Activated naive CD4-positive, alpha-beta T cell treated with anti-CD3 and anti-CD28 coated beads for 36 hours (primary cell): ENCODE measurements at regions not wholly inside any gene's neighbourhood (a gene's known extent, or its start where the extent isn't known, plus 50 kb on each side); places are given as distances from the start of the nearest gene placed in this dataset.
"Not testable (repeated sequence)": the region's sequence is repeated elsewhere in the genome, so short reads cannot be mapped to it uniquely, and the experiment has no call there.

Experiments used
- CTCF ChIA-PET: fragments of 350-600 bp; sonication (Branson Sonifier 250); formaldehyde crosslinking; loops from one replicate; lab custom pipeline; 2021; ENCODE audit warnings: antibody characterized with exemption; lab: Charles Lee
- DNase-seq: peaks from one replicate; pipeline ENCODE4 v3.0.0-alpha.2; 2020
- H3K27ac Mint-ChIP-seq: one replicate; pipeline ENCODE4 v1.8.0; 2021; ENCODE audit warnings: mild to moderate bottlenecking, mixed read lengths
- H3K27me3 Mint-ChIP-seq: one replicate; pipeline ENCODE4 v1.8.0; 2021; ENCODE audit warnings: low read depth, mixed read lengths
- H3K36me3 Mint-ChIP-seq: one replicate; pipeline ENCODE4 v1.8.0; 2021; ENCODE audit warnings: low read depth, mixed read lengths
- H3K4me1 Mint-ChIP-seq: one replicate; pipeline ENCODE4 v1.8.0; 2021; ENCODE audit warnings: low read depth, mixed read lengths
- H3K4me3 Mint-ChIP-seq: one replicate; pipeline ENCODE4 v1.8.0; 2021; ENCODE audit warnings: mild to moderate bottlenecking, moderate library complexity, mixed read lengths
- H3K9me3 Mint-ChIP-seq: one replicate; pipeline ENCODE4 v1.8.0; 2021; ENCODE audit warnings: mixed read lengths
- intact Hi-C: fragments of 100-400 bp; cut with micrococcal nuclease; formaldehyde crosslinking; loops from one replicate; pipeline ENCODE4 v1.15.1; 2023

DNA sequence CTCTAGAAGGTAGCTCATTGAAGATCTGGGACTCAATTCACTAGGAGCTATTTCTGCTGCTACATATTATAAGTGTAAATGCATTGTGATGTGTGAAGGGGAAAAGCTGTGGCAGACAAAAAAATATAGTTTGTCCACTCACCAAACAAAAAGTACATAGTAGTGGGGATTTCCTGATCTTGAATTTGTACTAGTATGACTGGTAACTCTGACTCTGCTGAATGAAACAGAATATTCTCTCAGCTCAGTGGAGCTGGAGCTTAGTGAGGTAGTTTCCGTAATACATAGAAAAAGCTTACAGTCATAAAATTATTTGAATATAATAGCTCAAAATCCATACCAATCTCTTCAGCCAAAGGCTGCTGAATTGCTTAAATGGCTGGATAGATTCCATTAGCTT lies 455.6 kb upstream of the CD180 start:
- intact Hi-C loops = loop anchor here (10.0 kb wide), 1 partner anchor 407 kb away; no protein-coding TSS in a partner anchor
- peaks cover 2% of the 10 kb centered on the region for H3K4me1 Mint-ChIP-seq
- H3K27ac Mint-ChIP-seq = no peak overlapping the region
- H3K9me3 Mint-ChIP-seq = no peaks in the 10 kb centered on the region
- no peak overlapping the region for H3K4me3 Mint-ChIP-seq
- H3K36me3 Mint-ChIP-seq = no peaks in the 10 kb centered on the region
- DNase-seq = no peak
- H3K27me3 Mint-ChIP-seq = peaks cover 2% of the 10 kb centered on the region
- CTCF ChIA-PET = interaction anchor here (0.6 kb wide), 1 partner anchor 10 kb away, joined by 3 read pairs; no protein-coding TSS in a partner anchor

DNA sequence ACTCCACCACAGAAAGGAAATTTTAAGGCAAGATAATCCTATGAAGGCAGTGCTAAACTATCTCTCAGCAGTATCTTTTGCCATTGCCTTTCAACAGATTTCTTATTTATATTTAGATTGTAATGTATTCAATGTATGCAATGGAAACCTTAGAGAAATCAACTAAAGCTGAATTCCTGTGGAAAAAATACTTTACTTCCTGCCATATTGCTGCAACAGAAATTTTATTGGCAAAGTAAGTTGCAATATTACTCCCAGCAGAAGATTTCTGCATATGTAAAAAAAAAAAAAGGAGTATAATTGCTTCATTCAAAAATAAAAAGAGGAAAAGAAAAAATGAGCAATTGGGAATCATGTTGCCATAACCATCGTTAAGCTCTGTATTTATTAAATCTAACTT lies 454.6 kb upstream of the CD180 start:
- Mint-ChIP-seq H3K27me3 (peaks cover 2% of the 10 kb centered on the region), H3K27ac (no peak overlapping the region), H3K9me3 (no peaks in the 10 kb centered on the region), H3K36me3 (no peaks in the 10 kb centered on the region), H3K4me3 (no peak overlapping the region), H3K4me1 (peaks cover 3% of the 10 kb centered on the region)
- intact Hi-C loops = loop anchor here (10.0 kb wide), 1 partner anchor 406 kb away; no protein-coding TSS in a partner anchor
- CTCF ChIA-PET = no interaction called here
- no peak for DNase-seq

DNA sequence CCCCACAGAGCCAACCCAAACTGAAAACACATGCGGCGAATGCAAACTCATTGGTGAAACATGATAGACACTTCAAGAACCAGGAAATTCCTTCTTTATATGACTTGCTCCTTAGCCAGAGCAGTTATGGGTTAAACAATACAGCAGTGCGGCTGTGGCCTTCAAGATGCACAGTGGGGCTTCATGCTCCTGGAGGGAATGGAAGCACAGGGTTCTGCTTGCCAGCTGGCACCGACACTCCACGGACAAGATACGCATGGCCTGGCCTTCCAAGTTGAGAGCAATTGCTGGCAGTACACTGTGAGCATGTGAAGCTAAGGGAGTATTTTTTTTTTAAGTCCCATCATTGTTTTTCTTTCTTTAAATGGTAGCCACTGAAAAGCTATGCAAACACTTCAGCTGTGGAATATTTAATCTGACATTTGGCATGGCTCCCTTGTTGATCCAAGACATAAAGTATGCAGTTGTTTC lies 451.6 kb upstream of the CD180 start:
- no peaks in the 10 kb centered on the region for H3K36me3 Mint-ChIP-seq
- H3K27ac Mint-ChIP-seq = no peak overlapping the region
- peaks cover 9% of the 10 kb centered on the region for H3K9me3 Mint-ChIP-seq
- peaks cover 2% of the 10 kb centered on the region for H3K27me3 Mint-ChIP-seq
- peaks cover 4% of the 10 kb centered on the region for H3K4me1 Mint-ChIP-seq
- H3K4me3 Mint-ChIP-seq = no peak overlapping the region
- no peak for DNase-seq
- intact Hi-C loops = no loop called here
- CTCF ChIA-PET = no interaction called here

- intact Hi-C loops = no loop called here
- no peak overlapping the region for H3K4me3 Mint-ChIP-seq
- peaks cover 2% of the 10 kb centered on the region for H3K27me3 Mint-ChIP-seq
- H3K4me1 Mint-ChIP-seq = peaks cover 4% of the 10 kb centered on the region
- CTCF ChIA-PET = no interaction called here
- no peak for DNase-seq
- no peak overlapping the region for H3K27ac Mint-ChIP-seq
- H3K36me3 Mint-ChIP-seq = no peaks in the 10 kb centered on the region
- H3K9me3 Mint-ChIP-seq = peaks cover 9% of the 10 kb centered on the region
These were observed 451.2 kb upstream of the CD180 start for GRCh38 chr5:67647772-67648171.

DNA sequence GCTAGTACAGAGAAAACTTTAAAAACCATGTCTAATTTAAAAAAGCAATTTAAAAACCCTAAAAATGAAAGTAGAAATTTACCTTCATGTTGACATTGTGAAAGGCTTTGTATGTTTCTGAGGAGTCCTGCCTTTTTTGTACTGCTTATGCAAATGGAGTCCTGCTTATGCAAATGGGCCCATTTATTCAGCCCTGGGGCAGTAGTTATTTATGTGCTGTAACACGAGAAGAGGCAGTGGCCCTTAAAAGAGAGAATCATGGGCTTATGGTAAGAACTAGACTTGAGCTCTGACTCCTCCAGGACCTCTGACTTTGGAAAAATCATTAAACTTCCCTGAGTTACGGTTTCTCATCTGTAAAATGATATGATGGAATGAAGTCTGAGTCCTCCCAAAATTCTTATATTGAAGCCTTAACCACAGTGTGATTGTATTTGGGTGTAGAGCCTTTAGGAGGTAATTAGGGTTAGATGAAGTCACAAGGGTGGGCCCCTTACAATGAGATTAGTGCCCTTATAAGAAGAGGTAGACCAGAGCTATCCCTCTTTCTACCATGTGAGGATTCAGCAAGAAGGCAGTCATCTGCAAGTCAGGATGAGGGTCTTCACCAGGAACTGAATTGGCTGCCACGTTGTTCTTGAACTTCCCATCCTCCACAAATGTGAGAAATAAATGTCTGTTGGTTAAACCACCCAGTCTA lies 447.8 kb upstream of the CD180 start:
- peaks cover 2% of the 10 kb centered on the region for H3K27me3 Mint-ChIP-seq
- peaks cover 9% of the 10 kb centered on the region for H3K9me3 Mint-ChIP-seq
- intact Hi-C loops = no loop called here
- DNase-seq = no peak
- peaks cover 2% of the 10 kb centered on the region for H3K4me1 Mint-ChIP-seq
- no peak overlapping the region for H3K4me3 Mint-ChIP-seq
- no peak overlapping the region for H3K27ac Mint-ChIP-seq
- no peaks in the 10 kb centered on the region for H3K36me3 Mint-ChIP-seq
- CTCF ChIA-PET = no interaction called here

GRCh38 chr5:67643536-67643935 lies 446.9 kb upstream of the CD180 start:
- Mint-ChIP-seq H3K27ac (no peak overlapping the region), H3K4me1 (peaks cover 2% of the 10 kb centered on the region), H3K36me3 (no peaks in the 10 kb centered on the region), H3K4me3 (no peak overlapping the region), H3K27me3 (peaks cover 2% of the 10 kb centered on the region), H3K9me3 (peaks cover 9% of the 10 kb centered on the region)
- intact Hi-C loops = no loop called here
- DNase-seq = no peak
- CTCF ChIA-PET = interaction anchor here (0.7 kb wide), 1 partner anchor 39 kb away, joined by 3 read pairs; no protein-coding TSS in a partner anchor

DNA sequence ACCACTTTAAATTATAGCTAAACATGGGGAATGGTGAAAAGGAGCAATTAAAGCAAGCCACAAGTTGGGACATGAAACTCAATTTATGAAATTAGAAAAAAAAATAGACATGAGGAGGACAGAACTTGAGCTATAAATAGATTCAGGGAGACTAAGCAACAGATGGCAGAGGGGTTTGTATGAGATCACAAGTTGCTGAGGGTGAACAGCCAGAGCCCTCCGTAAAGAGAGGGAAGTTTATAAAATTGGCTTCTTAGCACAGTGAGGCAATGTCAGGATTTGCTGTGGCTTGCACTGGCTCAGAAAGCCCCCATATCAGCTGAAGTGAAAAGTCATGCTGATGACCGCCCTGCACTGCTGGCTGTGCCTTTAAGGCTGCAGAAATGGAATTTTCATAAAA lies 443.4 kb upstream of the CD180 start:
- CTCF ChIA-PET = interaction anchor here (0.7 kb wide), 1 partner anchor 137 kb away, joined by 3 read pairs; no protein-coding TSS in a partner anchor

DNA sequence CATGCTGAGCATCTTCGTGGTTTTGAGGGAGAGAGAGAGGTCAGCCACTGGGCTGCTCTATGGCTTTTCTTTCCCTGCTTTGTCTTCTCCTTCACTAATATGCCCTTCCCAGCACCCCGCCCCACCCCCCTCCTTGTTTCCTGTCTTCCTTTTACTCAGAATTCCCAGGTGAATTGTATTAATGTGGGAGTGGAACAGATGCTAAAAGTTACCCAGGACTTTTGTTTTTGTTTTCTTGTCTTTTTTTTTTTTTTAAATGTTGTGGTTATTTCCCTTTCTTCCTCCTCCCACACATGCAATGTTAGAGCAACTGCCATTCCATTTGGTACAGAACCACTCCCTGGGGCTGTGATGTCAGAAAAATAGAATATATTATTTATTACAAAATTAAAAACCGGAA lies 442.7 kb upstream of the CD180 start:
- CTCF ChIA-PET = interaction anchor here (0.7 kb wide), 1 partner anchor 136 kb away, joined by 3 read pairs; no protein-coding TSS in a partner anchor
- no peak for DNase-seq
- Mint-ChIP-seq H3K27me3 (no peaks in the 10 kb centered on the region), H3K9me3 (peaks cover 4% of the 10 kb centered on the region), H3K36me3 (peaks cover 2% of the 10 kb centered on the region), H3K27ac (no peak overlapping the region), H3K4me1 (no peaks in the 10 kb centered on the region), H3K4me3 (no peak overlapping the region)
- intact Hi-C loops = no loop called here

More for the DNA sequence above, 443.4 kb upstream of the CD180 start:
- Mint-ChIP-seq H3K36me3 (peaks cover 2% of the 10 kb centered on the region), H3K4me3 (no peak overlapping the region), H3K27me3 (no peaks in the 10 kb centered on the region), H3K9me3 (peaks cover 6% of the 10 kb centered on the region), H3K4me1 (no peaks in the 10 kb centered on the region), H3K27ac (no peak overlapping the region)
- no peak for DNase-seq
- intact Hi-C loops = no loop called here

- H3K9me3 Mint-ChIP-seq = peaks cover 7% of the 10 kb centered on the region
- CTCF ChIA-PET = no interaction called here
- H3K27ac Mint-ChIP-seq = no peak overlapping the region
- DNase-seq = no peak
- intact Hi-C loops = no loop called here
- no peak overlapping the region for H3K4me3 Mint-ChIP-seq
- no peaks in the 10 kb centered on the region for H3K4me1 Mint-ChIP-seq
- no peaks in the 10 kb centered on the region for H3K27me3 Mint-ChIP-seq
- peaks cover 2% of the 10 kb centered on the region for H3K36me3 Mint-ChIP-seq
These were observed 440.4 kb upstream of the CD180 start for GRCh38 chr5:67636850-67637524.

GRCh38 chr5:67636091-67636490 lies 439.5 kb upstream of the CD180 start:
- H3K27ac Mint-ChIP-seq = no peak overlapping the region
- CTCF ChIA-PET = no interaction called here
- intact Hi-C loops = no loop called here

GRCh38 chr5:67627079-67627478 lies 430.5 kb upstream of the CD180 start:
- intact Hi-C loops, DNase-seq, H3K27ac Mint-ChIP-seq, H3K36me3 Mint-ChIP-seq, H3K4me1 Mint-ChIP-seq, H3K27me3 Mint-ChIP-seq, H3K4me3 Mint-ChIP-seq: not testable (repeated sequence)
- H3K9me3 Mint-ChIP-seq = peaks cover 11% of the 10 kb centered on the region
- CTCF ChIA-PET = interaction anchor here (0.7 kb wide), 1 partner anchor 231 kb away, joined by 5 read pairs; no protein-coding TSS in a partner anchor

More at GRCh38 chr5:67636091-67636490, 439.5 kb upstream of the CD180 start:
- no peaks in the 10 kb centered on the region for H3K4me1 Mint-ChIP-seq
- no peak overlapping the region for H3K4me3 Mint-ChIP-seq
- no peaks in the 10 kb centered on the region for H3K27me3 Mint-ChIP-seq
- H3K9me3 Mint-ChIP-seq = peaks cover 11% of the 10 kb centered on the region
- DNase-seq = no peak
- H3K36me3 Mint-ChIP-seq = peaks cover 2% of the 10 kb centered on the region

GRCh38 chr5:67623078-67623477 lies 426.5 kb upstream of the CD180 start:
- Mint-ChIP-seq H3K4me3 (no peak overlapping the region), H3K36me3 (no peaks in the 10 kb centered on the region), H3K9me3 (peaks cover 5% of the 10 kb centered on the region), H3K27me3 (peaks cover 4% of the 10 kb centered on the region), H3K4me1 (peaks cover 7% of the 10 kb centered on the region), H3K27ac (no peak overlapping the region)
- no peak for DNase-seq
- CTCF ChIA-PET = no interaction called here
- intact Hi-C loops = no loop called here
